Left cardiac atrium (tissue), 4 donors: ENCODE measurements at regions not wholly inside any gene's neighbourhood (a gene's known extent, or its start where the extent isn't known, plus 50 kb on each side); places are given as distances from the start of the nearest gene placed in this dataset.
"Not testable (repeated sequence)": the region's sequence is repeated elsewhere in the genome, so short reads cannot be mapped to it uniquely, and the experiment has no call there.

ENCODE experiments used
- ATAC-seq, 2 donors: fragments of 200-7000 bp; cut with Tn5 transposase; one replicate each; pipeline ENCODE4 v1.9.1; 2020; ENCODE audit warnings: mild to moderate bottlenecking in 2 of 2, moderate library complexity in 2 of 2
- DNase-seq: peaks from one replicate; pipeline ENCODE4 v3.0.0-alpha.2; 2020
- intact Hi-C, 2 donors: fragments of 100-400 bp; cut with DNase I; formaldehyde crosslinking; loops; one replicate each; pipeline versions ENCODE4 v1.14.1 to v1.15.1; 2022 to 2023
- donor health status: DM: no; HTN: yes; CAD: no.
- donor health status: DM: no; HTN: yes; CAD: no; lungs with severe emphysema.
- donor health status: DM: yes; HTN: yes; CAD: no.
- donor health status: Dilated cardiomyopathy.

GRCh38 chr12:43267818-43268217 lies 284.2 kb downstream of the ADAMTS20 start:
- no peak for DNase-seq
- intact Hi-C loops: no loop called here
- no peak for ATAC-seq

DNA sequence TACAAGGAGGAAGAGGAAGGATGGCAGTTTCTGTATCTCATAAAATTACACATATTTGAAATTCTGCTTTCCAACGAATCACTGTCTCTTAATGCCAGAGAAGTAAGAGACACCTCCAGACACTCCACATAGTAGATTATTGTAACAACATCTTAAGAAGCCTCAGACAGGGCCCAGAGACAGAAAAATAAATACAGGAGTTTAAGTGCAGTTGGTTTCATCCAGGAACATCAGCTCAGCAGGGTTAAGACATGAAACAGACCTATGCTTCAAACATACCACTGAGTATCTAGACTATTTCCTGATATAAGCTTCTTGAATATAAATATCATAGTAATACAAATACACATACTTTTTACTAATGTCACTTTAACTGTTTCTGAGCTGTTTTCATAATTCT lies 290.3 kb downstream of the ADAMTS20 start:
- ATAC-seq (no peak), DNase-seq (no peak)
- intact Hi-C loops: no loop called here

DNA sequence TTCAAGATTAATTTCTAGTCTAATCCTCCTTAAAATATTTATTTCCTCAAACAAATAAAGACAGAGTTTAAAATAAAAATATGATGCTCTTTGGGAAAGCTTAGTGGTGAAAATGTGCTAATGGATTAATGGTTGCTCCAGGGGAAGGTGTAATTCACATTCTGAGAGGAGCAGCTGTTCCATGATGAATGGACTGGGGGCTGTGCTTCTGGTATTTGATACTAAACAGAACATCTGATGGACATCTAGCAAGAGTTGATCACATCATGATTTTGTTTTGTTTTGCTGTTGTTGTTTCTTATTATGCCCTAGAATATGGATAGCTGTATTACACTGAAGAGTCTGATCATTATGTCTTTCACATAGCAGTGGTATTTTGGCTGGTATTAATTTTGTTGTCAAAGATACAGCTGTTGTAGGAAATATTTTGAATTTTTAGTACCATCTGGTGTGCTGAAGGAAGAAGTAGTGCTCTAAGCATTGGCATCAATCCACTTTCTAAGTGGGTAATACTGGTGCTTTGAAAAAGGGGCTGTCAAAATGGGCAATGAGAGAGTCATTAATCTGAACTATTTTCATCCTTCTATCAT lies 296.4 kb downstream of the ADAMTS20 start:
- intact Hi-C loops: no loop called here
- no peak for ATAC-seq
- no peak for DNase-seq

DNA sequence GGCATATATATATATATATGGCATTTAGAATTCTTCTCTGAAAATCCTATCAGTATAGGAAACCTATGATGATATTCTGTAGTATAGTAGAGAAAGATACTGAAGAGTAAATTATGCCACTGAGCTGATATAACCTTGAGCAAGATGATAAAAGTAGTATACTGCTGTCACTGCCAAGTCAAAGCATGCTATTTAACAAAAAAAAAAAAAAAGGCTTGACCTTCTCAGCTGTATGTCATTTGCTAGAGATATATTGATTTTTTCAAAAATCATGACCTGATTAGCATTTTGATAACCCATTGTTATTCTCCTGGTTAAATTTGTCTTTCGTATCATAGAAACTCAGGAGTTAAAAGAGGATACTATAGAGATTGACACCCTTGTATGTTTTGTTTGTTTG lies 299.4 kb downstream of the ADAMTS20 start:
- DNase-seq (no peak), ATAC-seq (no peak)
- intact Hi-C loops: no loop called here

- DNase-seq: no peak
- no peak for ATAC-seq
- intact Hi-C loops: no loop called here
Measured at GRCh38 chr12:43245947-43246346, 306.1 kb downstream of the ADAMTS20 start.

DNA sequence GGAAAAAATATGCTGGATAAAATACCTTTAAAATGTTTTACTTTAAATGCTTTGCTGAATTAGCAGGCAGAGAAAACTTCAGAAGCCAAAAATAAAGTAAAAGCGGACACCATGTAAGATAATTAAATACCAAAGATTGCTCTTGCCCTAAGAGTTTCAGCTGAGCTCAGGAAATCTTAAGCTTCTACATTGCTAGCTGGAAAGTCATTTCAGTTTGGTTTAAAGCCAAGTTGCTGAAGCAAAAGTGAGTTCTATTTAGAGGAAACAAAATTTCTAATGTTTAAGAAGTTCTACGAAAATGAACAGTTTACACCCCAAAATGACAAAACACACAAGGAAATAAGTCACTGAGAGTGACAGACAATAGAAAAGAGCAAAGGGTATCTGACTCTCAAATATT lies 310.0 kb downstream of the ADAMTS20 start:
- no peak for DNase-seq
- intact Hi-C loops: no loop called here
- ATAC-seq: no peak

GRCh38 chr12:43238281-43238680 lies 313.7 kb downstream of the ADAMTS20 start:
- intact Hi-C loops: no loop called here
- no peak for DNase-seq
- no peak for ATAC-seq

- ATAC-seq (no peak), DNase-seq (no peak)
- intact Hi-C loops: no loop called here
Measured at GRCh38 chr12:43237238-43237879, 314.6 kb downstream of the ADAMTS20 start.

DNA sequence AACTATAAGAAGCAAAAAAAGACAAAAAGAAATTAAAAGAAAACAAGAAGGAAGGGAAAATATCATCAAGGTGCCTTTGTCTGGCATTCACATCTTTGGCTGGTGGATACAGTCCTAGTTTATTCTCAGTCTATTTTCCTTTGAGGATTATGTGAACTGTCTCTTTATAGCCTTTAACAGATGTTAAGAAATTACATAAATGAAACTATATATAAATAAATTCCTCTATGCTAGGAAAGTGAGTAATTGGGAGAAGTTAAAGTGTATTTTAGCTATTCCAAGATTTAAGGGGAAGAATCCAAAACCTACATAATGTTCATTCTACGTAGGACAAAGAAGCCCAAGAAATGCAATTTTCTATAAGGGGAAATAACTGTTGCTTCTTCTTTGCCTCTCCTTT lies 316.3 kb downstream of the ADAMTS20 start:
- intact Hi-C loops: no loop called here

DNA sequence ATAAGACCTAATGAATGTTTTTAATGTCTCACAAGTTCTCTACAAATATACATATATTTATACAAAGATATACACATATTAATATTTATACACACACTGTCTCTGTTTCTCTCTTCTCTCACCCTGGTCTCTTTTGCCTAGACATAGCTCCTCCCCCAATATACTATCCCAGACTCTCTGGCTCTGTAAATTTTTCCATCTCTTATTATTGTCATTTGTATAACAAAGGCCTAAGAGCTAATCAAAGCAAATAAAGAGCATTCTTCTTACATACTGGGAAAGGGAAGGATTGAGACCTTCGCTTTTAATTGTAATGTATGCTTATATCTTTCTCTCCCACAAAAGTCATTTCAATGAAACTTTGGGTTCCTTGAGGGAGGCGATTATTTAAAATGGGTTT lies 318.1 kb downstream of the ADAMTS20 start:
- ATAC-seq (no peak), DNase-seq (no peak)
- intact Hi-C loops: no loop called here

More for the DNA sequence above, 316.3 kb downstream of the ADAMTS20 start:
- no peak for DNase-seq
- ATAC-seq: no peak

- DNase-seq (no peak), ATAC-seq (no peak)
- intact Hi-C loops: no loop called here
Measured at GRCh38 chr12:43226151-43226550, 325.9 kb downstream of the ADAMTS20 start.

- DNase-seq, intact Hi-C loops: not testable (repeated sequence)
Measured at GRCh38 chr12:43224190-43224805, 327.7 kb downstream of the ADAMTS20 start.

DNA sequence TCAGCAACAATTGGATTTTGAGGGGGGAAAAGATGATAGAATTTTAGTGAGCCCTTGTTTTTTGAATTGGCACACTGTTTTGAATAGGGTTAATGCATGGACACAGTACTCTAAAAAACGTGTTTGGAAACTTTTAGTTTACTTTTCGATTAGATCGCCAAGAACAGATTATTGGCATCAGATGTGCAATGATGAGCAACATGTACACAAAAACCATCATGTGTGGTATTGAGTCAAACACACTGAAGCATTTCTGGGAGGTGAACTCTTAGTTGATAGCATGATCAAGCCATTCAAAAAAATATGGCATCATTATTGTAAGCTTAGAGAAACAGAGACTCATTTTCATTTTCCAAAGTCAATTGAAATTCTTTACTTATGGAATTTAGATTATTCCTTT lies 329.2 kb downstream of the ADAMTS20 start:
- no peak for ATAC-seq
- DNase-seq: no peak
- intact Hi-C loops: no loop called here

More at GRCh38 chr12:43224190-43224805, 327.7 kb downstream of the ADAMTS20 start:
- ATAC-seq: not testable (repeated sequence)

DNA sequence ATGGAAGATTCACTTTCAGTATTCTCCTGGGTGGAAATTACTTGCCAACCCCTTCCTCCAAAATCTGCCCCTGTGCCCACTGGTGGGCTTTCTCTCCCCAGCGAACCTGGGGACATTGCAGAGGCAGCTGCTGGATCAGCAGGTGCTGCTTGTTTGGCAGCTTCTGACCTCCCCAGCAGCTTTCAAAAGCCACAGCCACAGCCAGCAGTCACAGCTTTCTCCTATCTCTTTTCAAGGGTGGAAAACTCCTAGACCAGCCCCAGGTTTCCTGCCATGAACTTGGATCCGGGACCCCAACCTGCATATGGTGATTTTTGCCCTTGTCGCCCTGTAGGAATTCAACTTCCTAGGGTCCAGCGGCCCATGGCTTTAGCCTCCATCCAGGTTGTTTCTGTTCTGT lies 330.8 kb downstream of the ADAMTS20 start:
- DNase-seq: no peak
- no peak for ATAC-seq
- intact Hi-C loops: no loop called here

GRCh38 chr12:43216490-43216889 lies 335.5 kb downstream of the ADAMTS20 start:
- ATAC-seq: no peak
- intact Hi-C loops: no loop called here
- no peak for DNase-seq

GRCh38 chr12:43214166-43214565 lies 337.8 kb downstream of the ADAMTS20 start:
- intact Hi-C loops: no loop called here
- no peak for ATAC-seq

DNA sequence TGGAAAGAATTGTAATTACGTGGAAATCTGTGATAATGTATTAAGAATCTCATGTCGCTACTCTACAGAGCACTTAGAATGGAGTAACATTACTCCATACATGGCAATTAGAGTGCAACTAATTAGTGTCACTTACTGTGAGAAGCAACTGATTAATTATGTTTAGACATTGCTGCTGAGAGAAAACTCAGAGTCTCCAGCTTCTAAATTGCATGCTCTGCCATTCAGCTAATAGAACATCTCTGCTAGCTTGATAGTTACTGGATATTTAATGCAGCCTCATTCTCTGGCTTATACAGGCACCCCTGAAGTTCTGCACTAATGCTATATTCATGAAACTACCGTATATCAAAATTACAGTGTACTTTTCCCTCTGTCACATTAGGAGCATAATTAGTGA lies 338.4 kb downstream of the ADAMTS20 start:
- ATAC-seq (no peak), DNase-seq (no peak)
- intact Hi-C loops: no loop called here

More at GRCh38 chr12:43214166-43214565, 337.8 kb downstream of the ADAMTS20 start:
- no peak for DNase-seq

DNA sequence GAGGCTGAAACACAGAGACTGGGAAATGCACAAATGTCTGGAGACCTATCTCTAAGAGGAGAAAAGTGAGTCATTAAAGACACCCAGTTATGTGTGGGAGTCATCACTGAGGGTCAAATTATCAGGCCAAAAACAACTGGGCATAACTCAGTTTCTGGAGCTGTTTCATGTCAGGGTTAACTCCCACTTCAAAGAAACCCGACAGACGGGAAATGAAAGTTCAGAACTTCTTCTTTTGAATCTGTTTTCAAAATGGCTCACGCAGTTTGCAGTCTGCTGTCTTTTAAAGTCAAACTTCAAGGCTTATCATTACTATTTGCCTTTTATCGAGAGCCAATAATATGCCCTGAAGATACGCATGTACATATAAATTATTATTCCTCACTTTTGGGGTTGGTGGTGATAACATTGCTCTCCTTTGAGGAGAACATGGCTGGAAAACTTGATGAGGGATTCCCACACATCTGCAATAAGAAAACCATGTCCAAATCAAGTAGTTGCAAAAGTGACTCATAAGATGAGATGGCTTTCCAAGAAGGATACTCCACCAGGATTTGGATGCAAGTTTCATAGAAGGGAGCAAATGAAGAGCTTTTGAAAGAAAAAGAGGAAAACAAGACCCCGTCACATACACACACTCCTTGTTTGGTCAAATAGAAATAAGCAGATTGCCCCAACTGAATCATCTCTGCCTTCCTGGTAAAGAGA lies 341.4 kb downstream of the ADAMTS20 start:
- intact Hi-C loops: no loop called here
- ATAC-seq (peak in 1 of 2 donors; percentile 93), DNase-seq (no peak)

- no peak for DNase-seq
- intact Hi-C loops: no loop called here
- ATAC-seq: peak in 1 of 2 donors; percentile 61
Measured at GRCh38 chr12:43208627-43209026, 343.4 kb downstream of the ADAMTS20 start.

GRCh38 chr12:43208221-43208620 lies 343.8 kb downstream of the ADAMTS20 start:
- no peak for DNase-seq
- intact Hi-C loops: no loop called here
- no peak for ATAC-seq
